ENCODE measurements at regions not wholly inside any gene's neighbourhood (a gene's known extent, or its start where the extent isn't known, plus 50 kb on each side); places are given as distances from the start of the nearest gene placed in this dataset.

DNA sequence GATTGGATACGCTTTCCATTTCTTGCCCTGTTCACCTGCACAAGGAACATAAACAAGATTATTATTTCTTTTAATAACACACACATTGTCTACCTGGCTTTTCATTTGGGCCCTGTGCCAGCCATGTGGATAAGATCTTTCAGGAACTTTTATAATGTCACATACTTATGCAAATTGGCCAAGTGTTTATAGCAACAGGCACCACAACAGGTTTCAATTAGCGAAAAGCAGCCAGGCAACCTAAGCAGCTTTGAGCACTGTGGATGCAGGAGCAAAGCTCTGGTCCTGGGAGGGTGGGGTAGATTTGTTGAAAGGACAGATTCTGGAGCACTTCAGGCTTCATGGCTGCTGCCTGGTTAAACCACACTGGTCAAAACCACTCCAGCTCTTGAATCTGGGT is 217.4 kb downstream of the BARX2 start:
- H3K36me3 ChIP-seq: no peaks in the 10 kb centered on the region
- intact Hi-C loops (cut with DNase I): no loop called here
- H3K27ac ChIP-seq: no peak overlapping the region
- 24 to 70% methylated on average over 2 of the region's 2 CpGs for WGBS, 2 donors
- H3K27me3 ChIP-seq: peaks cover 0 to 3% (median 0%) of the 10 kb centered on the region in 3 donors
- no peak overlapping the region for H3K4me3 ChIP-seq
- no peak for DNase-seq
- TF ChIP-seq POLR2AphosphoS5 (IDR thresholded peaks at IDR 0.05) (no peak), POLR2A (IDR thresholded peaks at IDR 0.05) (no peak), EP300 (IDR thresholded peaks at IDR 0.05) (no peak)
- TF ChIP-seq, protein P1, sequence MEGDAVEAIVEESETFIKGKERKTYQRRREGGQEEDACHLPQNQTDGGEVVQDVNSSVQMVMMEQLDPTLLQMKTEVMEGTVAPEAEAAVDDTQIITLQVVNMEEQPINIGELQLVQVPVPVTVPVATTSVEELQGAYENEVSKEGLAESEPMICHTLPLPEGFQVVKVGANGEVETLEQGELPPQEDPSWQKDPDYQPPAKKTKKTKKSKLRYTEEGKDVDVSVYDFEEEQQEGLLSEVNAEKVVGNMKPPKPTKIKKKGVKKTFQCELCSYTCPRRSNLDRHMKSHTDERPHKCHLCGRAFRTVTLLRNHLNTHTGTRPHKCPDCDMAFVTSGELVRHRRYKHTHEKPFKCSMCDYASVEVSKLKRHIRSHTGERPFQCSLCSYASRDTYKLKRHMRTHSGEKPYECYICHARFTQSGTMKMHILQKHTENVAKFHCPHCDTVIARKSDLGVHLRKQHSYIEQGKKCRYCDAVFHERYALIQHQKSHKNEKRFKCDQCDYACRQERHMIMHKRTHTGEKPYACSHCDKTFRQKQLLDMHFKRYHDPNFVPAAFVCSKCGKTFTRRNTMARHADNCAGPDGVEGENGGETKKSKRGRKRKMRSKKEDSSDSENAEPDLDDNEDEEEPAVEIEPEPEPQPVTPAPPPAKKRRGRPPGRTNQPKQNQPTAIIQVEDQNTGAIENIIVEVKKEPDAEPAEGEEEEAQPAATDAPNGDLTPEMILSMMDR (IDR thresholded peaks at IDR 0.05): no peak
- no peaks in the 10 kb centered on the region for H3K9me3 ChIP-seq
- no peaks in the 10 kb centered on the region for H3K4me1 ChIP-seq

DNA sequence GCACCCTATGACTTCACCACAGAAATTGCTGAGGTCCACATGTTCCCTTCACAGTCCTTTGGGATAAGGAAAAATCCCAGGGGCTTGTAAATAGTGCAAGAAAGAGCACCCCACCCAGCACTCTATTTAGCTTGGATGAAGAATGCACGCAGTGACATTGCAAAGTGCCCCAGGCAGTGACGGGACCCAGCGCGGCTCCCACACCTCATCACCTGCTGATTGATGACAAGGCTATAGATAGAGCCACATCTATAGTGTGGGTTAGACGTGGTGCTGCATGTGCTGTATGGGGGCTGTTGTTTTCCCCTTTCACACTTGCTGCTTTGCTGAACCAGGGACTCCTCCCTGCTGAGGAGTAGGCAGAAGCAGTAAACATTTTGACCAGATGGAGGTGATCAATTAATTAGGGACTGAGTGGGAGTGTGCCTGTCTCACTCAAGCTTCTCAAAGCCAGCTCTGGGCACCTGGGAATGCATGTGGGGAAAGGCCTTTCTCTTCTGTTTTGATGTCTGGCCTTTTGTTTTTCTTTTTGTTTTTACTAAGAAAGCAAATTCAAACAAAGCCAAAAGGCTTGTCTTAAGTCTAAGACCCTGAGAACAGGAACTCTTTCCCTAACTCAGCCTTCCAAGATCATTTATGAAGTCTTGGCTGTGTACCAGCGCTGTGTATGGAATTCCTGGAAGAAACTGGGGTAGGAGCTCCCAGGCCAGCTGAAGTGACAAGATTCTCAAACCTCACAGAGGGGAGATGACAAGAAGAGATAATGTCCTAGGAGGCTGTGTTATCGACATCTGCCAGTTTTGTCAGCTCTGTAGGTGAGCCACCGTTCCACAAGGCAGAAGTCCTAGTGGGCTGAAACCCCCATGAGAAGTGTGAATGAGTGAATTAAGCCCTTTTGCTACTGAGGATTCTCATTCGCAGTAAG is 219.7 kb downstream of the BARX2 start:
- Histone ChIP-seq H3K9me3 (no peaks in the 10 kb centered on the region), H3K4me3 (no peak overlapping the region), H3K27me3 (no peaks in the 10 kb centered on the region), H3K36me3 (no peaks in the 10 kb centered on the region), H3K27ac (no peak overlapping the region), H3K4me1 (no peaks in the 10 kb centered on the region)
- intact Hi-C loops (cut with DNase I): no loop called here
- 64 to 85% methylated on average over 9 of the region's 9 CpGs for WGBS, 2 donors
- TF ChIP-seq POLR2AphosphoS5 (IDR thresholded peaks at IDR 0.05): no peak
- no peak for TF ChIP-seq POLR2A (IDR thresholded peaks at IDR 0.05)
- TF ChIP-seq, protein P1 (IDR thresholded peaks at IDR 0.05): no peak
- TF ChIP-seq EP300 (IDR thresholded peaks at IDR 0.05): no peak
- DNase-seq: no peak

DNA sequence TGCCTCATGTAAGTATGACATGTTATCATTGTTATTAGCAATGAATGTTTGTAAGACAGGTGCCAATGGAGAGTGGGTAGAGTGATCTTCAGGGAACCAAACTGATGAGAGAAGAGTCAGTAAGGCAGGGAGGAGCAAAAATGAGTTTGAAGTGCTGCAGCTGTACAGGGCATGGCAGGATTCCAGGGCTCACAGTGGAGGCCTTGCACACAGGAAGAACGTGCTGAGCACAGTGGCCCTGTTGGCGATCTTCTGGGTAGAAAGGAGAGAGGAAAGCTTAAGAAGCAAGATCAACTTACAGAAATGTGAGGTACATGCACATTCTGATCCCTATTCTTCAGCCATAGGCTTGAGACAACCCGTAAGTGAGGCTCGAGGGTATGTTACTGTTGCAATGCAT is 219.3 kb upstream of the TMEM45B start:
- H3K36me3 ChIP-seq: no peaks in the 10 kb centered on the region

DNA sequence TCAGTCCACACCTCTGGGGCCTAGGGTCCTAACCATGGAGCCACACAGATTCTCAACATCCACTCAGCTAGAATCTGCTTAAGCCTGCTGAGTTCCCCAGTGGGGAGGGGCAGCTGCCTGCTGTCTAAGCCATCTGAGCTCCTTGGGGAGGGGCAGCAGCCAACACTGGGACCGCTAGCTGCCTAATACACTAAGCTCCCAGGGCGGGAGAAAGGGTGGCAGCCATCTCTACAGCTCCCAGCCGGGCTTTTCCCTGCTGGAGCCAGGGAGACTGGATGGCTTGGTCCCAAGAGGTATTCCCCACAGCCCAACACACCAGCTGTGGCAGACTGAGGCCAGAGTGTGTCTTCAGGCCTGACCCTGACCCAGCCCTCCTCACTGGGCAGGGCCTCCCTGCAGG is 217.3 kb upstream of the TMEM45B start:
- 83 to 89% methylated on average over 3 of the region's 3 CpGs for WGBS, 2 donors
- intact Hi-C loops (cut with DNase I): no loop called here
- Histone ChIP-seq H3K27ac (no peak overlapping the region), H3K4me1 (no peaks in the 10 kb centered on the region), H3K36me3 (no peaks in the 10 kb centered on the region), H3K9me3 (no peaks in the 10 kb centered on the region), H3K4me3 (no peak overlapping the region), H3K27me3 (no peaks in the 10 kb centered on the region)
- no peak for DNase-seq
- TF ChIP-seq POLR2AphosphoS5 (IDR thresholded peaks at IDR 0.05): no peak
- TF ChIP-seq, protein P1 (IDR thresholded peaks at IDR 0.05): no peak
- no peak for TF ChIP-seq POLR2A (IDR thresholded peaks at IDR 0.05)
- no peak for TF ChIP-seq EP300 (IDR thresholded peaks at IDR 0.05)

More for the DNA sequence above, 219.3 kb upstream of the TMEM45B start:
- 90 to 94% methylated on average over 4 of the region's 4 CpGs for WGBS, 2 donors
- TF ChIP-seq EP300 (IDR thresholded peaks at IDR 0.05): no peak
- TF ChIP-seq, protein P1 (IDR thresholded peaks at IDR 0.05): no peak
- TF ChIP-seq POLR2A (IDR thresholded peaks at IDR 0.05): no peak
- no peak for TF ChIP-seq POLR2AphosphoS5 (IDR thresholded peaks at IDR 0.05)
- DNase-seq: no peak
- no peak overlapping the region for H3K27ac ChIP-seq
- intact Hi-C loops (cut with DNase I): no loop called here
- H3K4me3 ChIP-seq: no peak overlapping the region
- H3K27me3 ChIP-seq: no peaks in the 10 kb centered on the region
- no peaks in the 10 kb centered on the region for H3K4me1 ChIP-seq
- H3K9me3 ChIP-seq: no peaks in the 10 kb centered on the region

Data from sigmoid colon (tissue), 6 donors.